Activated naive CD4-positive, alpha-beta T cell treated with anti-CD3 and anti-CD28 coated beads, Interleukin-2, amount 50 U/mL, for 24 hours (primary cell): ENCODE measurements at regions not wholly inside any gene's neighbourhood (a gene's known extent, or its start where the extent isn't known, plus 50 kb on each side); places are given as distances from the start of the nearest gene placed in this dataset.

Experiments used
- H3K27ac Mint-ChIP-seq: one replicate; pipeline ENCODE4 v1.8.0; 2021; ENCODE audit warnings: mild to moderate bottlenecking, mixed read lengths
- H3K27me3 Mint-ChIP-seq: one replicate; pipeline ENCODE4 v1.8.0; 2021; ENCODE audit warnings: mixed read lengths
- H3K36me3 Mint-ChIP-seq: one replicate; pipeline ENCODE4 v1.8.0; 2021; ENCODE audit warnings: mixed read lengths
- H3K4me1 Mint-ChIP-seq: one replicate; pipeline ENCODE4 v1.8.0; 2021; ENCODE audit warnings: mixed read lengths
- H3K4me3 Mint-ChIP-seq: one replicate; pipeline ENCODE4 v1.8.0; 2021; ENCODE audit warnings: mild to moderate bottlenecking, mixed read lengths
- H3K9me3 Mint-ChIP-seq: one replicate; pipeline ENCODE4 v1.8.0; 2021; ENCODE audit warnings: mixed read lengths

GRCh38 chr11:95302211-95302610, 71.2 kb upstream of the SESN3 start:
- no peak overlapping the region for H3K27ac Mint-ChIP-seq
- H3K9me3 Mint-ChIP-seq, result no peaks in the 10 kb centered on the region
- peaks cover 31% of the 10 kb centered on the region for H3K4me1 Mint-ChIP-seq
- no peaks in the 10 kb centered on the region for H3K36me3 Mint-ChIP-seq
- no peaks in the 10 kb centered on the region for H3K27me3 Mint-ChIP-seq
- H3K4me3 Mint-ChIP-seq, result no peak overlapping the region

- Mint-ChIP-seq H3K27ac (no peak overlapping the region), H3K36me3 (no peaks in the 10 kb centered on the region), H3K27me3 (no peaks in the 10 kb centered on the region)
Measured at GRCh38 chr11:95301474-95301873, 70.5 kb upstream of the SESN3 start.

GRCh38 chr11:95299078-95299679, 68.2 kb upstream of the SESN3 start:
- Mint-ChIP-seq H3K27me3 (no peaks in the 10 kb centered on the region), H3K36me3 (no peaks in the 10 kb centered on the region), H3K27ac (peak overlapping the region; percentile 52), H3K4me1 (peaks cover 37% of the 10 kb centered on the region), H3K4me3 (peak overlapping the region; percentile 51), H3K9me3 (no peaks in the 10 kb centered on the region)

More at GRCh38 chr11:95301474-95301873, 70.5 kb upstream of the SESN3 start:
- Mint-ChIP-seq H3K4me1 (peaks cover 37% of the 10 kb centered on the region), H3K9me3 (no peaks in the 10 kb centered on the region), H3K4me3 (no peak overlapping the region)

GRCh38 chr11:95297680-95298452, 66.9 kb upstream of the SESN3 start:
- H3K4me1 Mint-ChIP-seq, result peaks cover 37% of the 10 kb centered on the region
- no peaks in the 10 kb centered on the region for H3K27me3 Mint-ChIP-seq
- no peaks in the 10 kb centered on the region for H3K36me3 Mint-ChIP-seq
- peak overlapping the region; percentile 43 for H3K4me3 Mint-ChIP-seq
- no peaks in the 10 kb centered on the region for H3K9me3 Mint-ChIP-seq
- peak overlapping the region; percentile 88 for H3K27ac Mint-ChIP-seq

- Mint-ChIP-seq H3K4me3 (no peak overlapping the region), H3K9me3 (no peaks in the 10 kb centered on the region), H3K36me3 (no peaks in the 10 kb centered on the region), H3K27ac (no peak overlapping the region), H3K27me3 (no peaks in the 10 kb centered on the region), H3K4me1 (peaks cover 37% of the 10 kb centered on the region)
Measured at GRCh38 chr11:95296621-95297025, 65.6 kb upstream of the SESN3 start.

- H3K4me1 Mint-ChIP-seq, result peaks cover 37% of the 10 kb centered on the region
- no peak overlapping the region for H3K4me3 Mint-ChIP-seq
- no peaks in the 10 kb centered on the region for H3K27me3 Mint-ChIP-seq
- no peak overlapping the region for H3K27ac Mint-ChIP-seq
- H3K36me3 Mint-ChIP-seq, result no peaks in the 10 kb centered on the region
- H3K9me3 Mint-ChIP-seq, result no peaks in the 10 kb centered on the region
Measured at GRCh38 chr11:95296165-95296564, 65.2 kb upstream of the SESN3 start.

- Mint-ChIP-seq H3K27me3 (no peaks in the 10 kb centered on the region), H3K4me1 (peaks cover 37% of the 10 kb centered on the region), H3K27ac (no peak overlapping the region), H3K4me3 (no peak overlapping the region), H3K9me3 (no peaks in the 10 kb centered on the region), H3K36me3 (no peaks in the 10 kb centered on the region)
Measured at GRCh38 chr11:95295382-95296149, 64.6 kb upstream of the SESN3 start.

GRCh38 chr11:95294701-95295100, 63.7 kb upstream of the SESN3 start:
- Mint-ChIP-seq H3K9me3 (no peaks in the 10 kb centered on the region), H3K27ac (no peak overlapping the region), H3K4me3 (no peak overlapping the region), H3K4me1 (peaks cover 32% of the 10 kb centered on the region), H3K36me3 (no peaks in the 10 kb centered on the region), H3K27me3 (no peaks in the 10 kb centered on the region)

- H3K27ac Mint-ChIP-seq, result no peak overlapping the region
- H3K9me3 Mint-ChIP-seq, result no peaks in the 10 kb centered on the region
- H3K27me3 Mint-ChIP-seq, result no peaks in the 10 kb centered on the region
- H3K4me1 Mint-ChIP-seq, result peaks cover 16% of the 10 kb centered on the region
- H3K4me3 Mint-ChIP-seq, result no peak overlapping the region
- H3K36me3 Mint-ChIP-seq, result no peaks in the 10 kb centered on the region
Measured at GRCh38 chr11:95293116-95293515, 62.1 kb upstream of the SESN3 start.

GRCh38 chr11:95291946-95292345, 60.9 kb upstream of the SESN3 start:
- Mint-ChIP-seq H3K4me1 (peaks cover 5% of the 10 kb centered on the region), H3K27me3 (no peaks in the 10 kb centered on the region), H3K27ac (no peak overlapping the region), H3K4me3 (no peak overlapping the region), H3K36me3 (no peaks in the 10 kb centered on the region), H3K9me3 (no peaks in the 10 kb centered on the region)

- Mint-ChIP-seq H3K27ac (no peak overlapping the region), H3K4me3 (no peak overlapping the region), H3K9me3 (no peaks in the 10 kb centered on the region), H3K27me3 (no peaks in the 10 kb centered on the region), H3K36me3 (no peaks in the 10 kb centered on the region), H3K4me1 (no peaks in the 10 kb centered on the region)
Measured at GRCh38 chr11:95289378-95290101, 58.5 kb upstream of the SESN3 start.

- no peaks in the 10 kb centered on the region for H3K9me3 Mint-ChIP-seq
- no peak overlapping the region for H3K4me3 Mint-ChIP-seq
- H3K36me3 Mint-ChIP-seq, result no peaks in the 10 kb centered on the region
- no peak overlapping the region for H3K27ac Mint-ChIP-seq
- no peaks in the 10 kb centered on the region for H3K4me1 Mint-ChIP-seq
- no peaks in the 10 kb centered on the region for H3K27me3 Mint-ChIP-seq
Measured at GRCh38 chr11:95284057-95285052, 53.4 kb upstream of the SESN3 start.

GRCh38 chr11:95283650-95284049, 52.6 kb upstream of the SESN3 start:
- Mint-ChIP-seq H3K4me1 (no peaks in the 10 kb centered on the region), H3K27ac (no peak overlapping the region), H3K27me3 (no peaks in the 10 kb centered on the region), H3K9me3 (no peaks in the 10 kb centered on the region), H3K36me3 (no peaks in the 10 kb centered on the region), H3K4me3 (no peak overlapping the region)

GRCh38 chr11:95283146-95283545, 52.1 kb upstream of the SESN3 start:
- Mint-ChIP-seq H3K4me3 (no peak overlapping the region), H3K4me1 (no peaks in the 10 kb centered on the region), H3K9me3 (no peaks in the 10 kb centered on the region), H3K27ac (no peak overlapping the region), H3K36me3 (no peaks in the 10 kb centered on the region), H3K27me3 (no peaks in the 10 kb centered on the region)
